DOHH2 (cell line): ENCODE measurements at regions not wholly inside any gene's neighbourhood (a gene's known extent, or its start where the extent isn't known, plus 50 kb on each side); places are given as distances from the start of the nearest gene placed in this dataset.

Experiments used
- CTCF ChIP-seq: fragments of 200-600 bp; sonication (generic); IDR thresholded peaks from one replicate; pipeline ENCODE4 v1.5.1; 2014; ENCODE audit warnings: antibody characterized with exemption, mild to moderate bottlenecking, low read depth, low read length; ENCODE audit not compliant: poor library complexity, severe bottlenecking
- EZH2phosphoT487 ChIP-seq: fragments of 200-600 bp; sonication (generic); IDR thresholded peaks from 2 replicates; pipeline ENCODE4 v1.6.1; 2017; ENCODE audit warnings: borderline replicate concordance, mild to moderate bottlenecking, antibody characterized with exemption, low read length, moderate library complexity, mixed read lengths

GRCh38 chr15:61314427-61314826, 85.3 kb upstream of the RORA start:
- no peak for TF ChIP-seq CTCF
- TF ChIP-seq EZH2phosphoT487: no peak
